OCI-LY7 (cell line): ENCODE measurements at regions not wholly inside any gene's neighbourhood (a gene's known extent, or its start where the extent isn't known, plus 50 kb on each side); places are given as distances from the start of the nearest gene placed in this dataset.

Source experiments
- EZH2phosphoT487 ChIP-seq: fragments of 200-600 bp; sonication (generic); IDR thresholded peaks from 2 replicates; pipeline ENCODE4 v1.6.1; 2018; ENCODE audit warnings: low read depth, borderline replicate concordance, mild to moderate bottlenecking, mixed run types, antibody characterized with exemption, low read length, moderate library complexity, mixed read lengths
- TF ChIP-seq, protein P1 (sequence below): fragments of 200-600 bp; sonication (generic); conservative IDR thresholded peaks from 2 replicates; pipeline ENCODE4 v1.5.1; 2014; ENCODE audit warnings: mild to moderate bottlenecking, antibody characterized with exemption, low read length, moderate library complexity, mixed read lengths

GRCh38 chr2:165010556-165010955, 55.2 kb upstream of the SLC38A11 start:
- TF ChIP-seq, protein P1, sequence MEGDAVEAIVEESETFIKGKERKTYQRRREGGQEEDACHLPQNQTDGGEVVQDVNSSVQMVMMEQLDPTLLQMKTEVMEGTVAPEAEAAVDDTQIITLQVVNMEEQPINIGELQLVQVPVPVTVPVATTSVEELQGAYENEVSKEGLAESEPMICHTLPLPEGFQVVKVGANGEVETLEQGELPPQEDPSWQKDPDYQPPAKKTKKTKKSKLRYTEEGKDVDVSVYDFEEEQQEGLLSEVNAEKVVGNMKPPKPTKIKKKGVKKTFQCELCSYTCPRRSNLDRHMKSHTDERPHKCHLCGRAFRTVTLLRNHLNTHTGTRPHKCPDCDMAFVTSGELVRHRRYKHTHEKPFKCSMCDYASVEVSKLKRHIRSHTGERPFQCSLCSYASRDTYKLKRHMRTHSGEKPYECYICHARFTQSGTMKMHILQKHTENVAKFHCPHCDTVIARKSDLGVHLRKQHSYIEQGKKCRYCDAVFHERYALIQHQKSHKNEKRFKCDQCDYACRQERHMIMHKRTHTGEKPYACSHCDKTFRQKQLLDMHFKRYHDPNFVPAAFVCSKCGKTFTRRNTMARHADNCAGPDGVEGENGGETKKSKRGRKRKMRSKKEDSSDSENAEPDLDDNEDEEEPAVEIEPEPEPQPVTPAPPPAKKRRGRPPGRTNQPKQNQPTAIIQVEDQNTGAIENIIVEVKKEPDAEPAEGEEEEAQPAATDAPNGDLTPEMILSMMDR: no peak
- TF ChIP-seq EZH2phosphoT487: no peak
